ENCODE measurements at regions not wholly inside any gene's neighbourhood (a gene's known extent, or its start where the extent isn't known, plus 50 kb on each side); places are given as distances from the start of the nearest gene placed in this dataset.

DNA sequence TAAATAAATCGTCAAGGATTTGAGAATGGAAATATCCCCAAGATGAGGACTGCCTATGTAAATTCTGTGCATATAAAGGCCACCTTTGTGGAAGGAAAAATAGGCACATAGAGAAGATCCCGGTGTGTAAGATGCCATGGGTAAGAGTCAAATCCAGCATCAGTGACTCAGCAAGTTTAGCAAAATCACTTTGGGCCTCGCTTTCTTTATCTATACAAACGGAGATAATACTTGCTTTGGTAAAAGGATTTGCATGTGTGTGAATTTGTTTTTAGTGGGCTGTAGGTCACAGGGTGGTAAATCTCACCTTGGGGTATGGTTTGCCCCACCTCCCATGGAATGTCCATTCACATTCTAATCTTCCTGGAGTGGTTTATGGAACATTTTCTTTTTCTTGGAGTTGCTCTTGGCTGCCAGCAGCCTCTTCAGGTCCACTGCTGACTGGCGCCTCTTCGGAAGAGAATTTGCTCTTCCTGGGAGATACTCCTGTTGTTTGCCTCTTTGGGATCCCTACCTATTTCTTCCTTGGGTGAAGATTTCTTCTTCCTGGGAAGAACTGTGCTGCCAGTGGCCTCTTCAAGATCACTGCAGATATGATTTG lies 587.6 kb downstream of the CDH11 start:
- TF ChIP-seq, protein P1, sequence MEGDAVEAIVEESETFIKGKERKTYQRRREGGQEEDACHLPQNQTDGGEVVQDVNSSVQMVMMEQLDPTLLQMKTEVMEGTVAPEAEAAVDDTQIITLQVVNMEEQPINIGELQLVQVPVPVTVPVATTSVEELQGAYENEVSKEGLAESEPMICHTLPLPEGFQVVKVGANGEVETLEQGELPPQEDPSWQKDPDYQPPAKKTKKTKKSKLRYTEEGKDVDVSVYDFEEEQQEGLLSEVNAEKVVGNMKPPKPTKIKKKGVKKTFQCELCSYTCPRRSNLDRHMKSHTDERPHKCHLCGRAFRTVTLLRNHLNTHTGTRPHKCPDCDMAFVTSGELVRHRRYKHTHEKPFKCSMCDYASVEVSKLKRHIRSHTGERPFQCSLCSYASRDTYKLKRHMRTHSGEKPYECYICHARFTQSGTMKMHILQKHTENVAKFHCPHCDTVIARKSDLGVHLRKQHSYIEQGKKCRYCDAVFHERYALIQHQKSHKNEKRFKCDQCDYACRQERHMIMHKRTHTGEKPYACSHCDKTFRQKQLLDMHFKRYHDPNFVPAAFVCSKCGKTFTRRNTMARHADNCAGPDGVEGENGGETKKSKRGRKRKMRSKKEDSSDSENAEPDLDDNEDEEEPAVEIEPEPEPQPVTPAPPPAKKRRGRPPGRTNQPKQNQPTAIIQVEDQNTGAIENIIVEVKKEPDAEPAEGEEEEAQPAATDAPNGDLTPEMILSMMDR (IDR thresholded peaks at IDR 0.05), result no peak
- no peak for TF ChIP-seq POLR2A (IDR thresholded peaks at IDR 0.05)
